Spleen (tissue), 11 donors: ENCODE measurements at regions not wholly inside any gene's neighbourhood (a gene's known extent, or its start where the extent isn't known, plus 50 kb on each side); places are given as distances from the start of the nearest gene placed in this dataset.

Source experiments
- DNase-seq: peaks from one replicate; pipeline ENCODE4 v3.0.0-alpha.2; 2020
- H3K27ac ChIP-seq, 8 donors: fragments of 200-600 bp; sonication (generic) in 7 of 8; 1 replicate in 4 of 8; 2 replicates in 4 of 8; pipeline versions ENCODE4 v1.5.0 to v1.8.0; 2016 to 2021; ENCODE audit warnings: inconsistent platforms in 4 of 8, mild to moderate bottlenecking in 4 of 8, moderate library complexity in 1 of 8
- H3K27me3 ChIP-seq, 7 donors: fragments of 200-600 bp; sonication (generic) in 6 of 7; replicated peaks in 1 of 7; 1 replicate in 4 of 7; 2 replicates in 3 of 7; pipeline versions ENCODE4 v1.5.0 to v1.8.0; 2016 to 2021; ENCODE audit warnings: inconsistent platforms in 3 of 7, mild to moderate bottlenecking in 1 of 7
- H3K36me3 ChIP-seq, 6 donors: fragments of 200-600 bp; sonication (generic) in 5 of 6; 1 replicate in 4 of 6; 2 replicates in 2 of 6; pipeline versions ENCODE4 v1.5.0 to v1.8.0; 2016 to 2021; ENCODE audit warnings: inconsistent platforms in 2 of 6
- H3K4me1 ChIP-seq, 6 donors: fragments of 200-600 bp; sonication (generic) in 5 of 6; 1 replicate in 3 of 6; 2 replicates in 3 of 6; pipeline versions ENCODE4 v1.5.0 to v1.8.0; 2016 to 2021; ENCODE audit warnings: inconsistent platforms in 3 of 6
- H3K4me3 ChIP-seq, 8 donors: fragments of 200-600 bp; sonication (generic) in 7 of 8; 1 replicate in 4 of 8; 2 replicates in 4 of 8; pipeline versions ENCODE4 v1.5.0 to v1.8.0; 2016 to 2021; ENCODE audit warnings: inconsistent platforms in 4 of 8, mild to moderate bottlenecking in 4 of 8, moderate library complexity in 2 of 8
- H3K9me3 ChIP-seq, 8 donors: fragments of 200-600 bp; sonication (generic) in 7 of 8; 1 replicate in 4 of 8; 2 replicates in 4 of 8; pipeline versions ENCODE4 v1.5.0 to v1.8.0; 2016 to 2021; ENCODE audit warnings: inconsistent platforms in 4 of 8
- CTCF ChIP-seq, 11 experiments: fragments of 200-600 bp in 7 of 11; fragments of 450-650 bp in 4 of 11; sonication (generic) in 4 of 11; IDR thresholded peaks in 8 of 11; conservative IDR thresholded peaks in 3 of 11; 1 replicate in 7 of 11; 2 replicates in 4 of 11; pipeline versions ENCODE4 v1.4.0 to v1.8.0; 2016 to 2021; ENCODE audit warnings: antibody characterized with exemption in 11 of 11, inconsistent platforms in 4 of 11, mild to moderate bottlenecking in 1 of 11
- POLR2A ChIP-seq, 3 donors: fragments of 450-650 bp; IDR thresholded peaks; one replicate each; pipeline ENCODE4 v1.5.1; 2017; ENCODE audit warnings: antibody characterized with exemption in 3 of 3, mild to moderate bottlenecking in 1 of 3
- POLR2AphosphoS5 ChIP-seq, 3 donors: sonication (generic); formaldehyde crosslinking; IDR thresholded peaks; one replicate each; pipeline ENCODE4 v1.5.1; 2017; ENCODE audit warnings: antibody characterized with exemption in 3 of 3
- WGBS, 5 donors: extraction: QIAGEN DNeasy Blood & Tissue Kit in 3 of 5; methylation state at CpG; one replicate each; pipeline versions ENCODE4 v1.1.5 to v1.1.7; 2013 to 2018; 5-methylcytosine and 5-hydroxymethylcytosine counted together
- intact Hi-C: fragments of 100-400 bp; cut with DNase I; formaldehyde crosslinking; loops from one replicate; pipeline ENCODE4 v1.15.0; 2023; ENCODE audit warnings: low total_unique reads
- donor health status: healthy with polysubstance abuse.
- donor health status: DM: no; HTN: no; CAD: no; lungs with moderate emphysema.
- donor health status: DM: no; HTN: no; CAD: no.
- donor health status: Bipolar disorder and iron deficiency.
- donor health status: healthy.
- donor health status: DM: no; HTN: no; CAD: no.
- donor health status: DM: yes; HTN: yes; CAD: no.

GRCh38 chr22:27011133-27011532, 353.7 kb downstream of the MIAT start:
- TF ChIP-seq CTCF (IDR thresholded peaks at IDR 0.05 in 8 of 11, conservative IDR thresholded peaks at IDR 0.05 in 3 of 11) (no peak), POLR2A (IDR thresholded peaks at IDR 0.05) (no peak), POLR2AphosphoS5 (IDR thresholded peaks at IDR 0.05) (no peak)
- no peak overlapping the region for H3K4me3 ChIP-seq
- H3K27ac ChIP-seq: no peak overlapping the region
- peaks cover 0 to 71% (median 0%) of the 10 kb centered on the region in 7 donors for H3K27me3 ChIP-seq
- intact Hi-C loops: no loop called here
- 75 to 92% (median 83%) methylated on average over 3 of the region's 3 CpGs for WGBS, 5 donors
- H3K36me3 ChIP-seq: no peaks in the 10 kb centered on the region
- peaks cover 0 to 9% (median 0%) of the 10 kb centered on the region in 8 donors for H3K9me3 ChIP-seq
- H3K4me1 ChIP-seq: no peaks in the 10 kb centered on the region
- DNase-seq: no peak

- Histone ChIP-seq H3K9me3 (peaks cover 0 to 9% (median 0%) of the 10 kb centered on the region in 8 donors), H3K36me3 (no peaks in the 10 kb centered on the region), H3K4me3 (no peak overlapping the region), H3K4me1 (no peaks in the 10 kb centered on the region), H3K27me3 (peaks cover 0 to 65% (median 0%) of the 10 kb centered on the region in 7 donors), H3K27ac (no peak overlapping the region)
- intact Hi-C loops: no loop called here
- TF ChIP-seq POLR2AphosphoS5 (IDR thresholded peaks at IDR 0.05) (no peak), POLR2A (IDR thresholded peaks at IDR 0.05) (no peak), CTCF (IDR thresholded peaks at IDR 0.05 in 8 of 11, conservative IDR thresholded peaks at IDR 0.05 in 3 of 11) (no peak)
- WGBS, 5 donors: 69 to 78% (median 74%) methylated on average over 3 of the region's 3 CpGs
- DNase-seq: no peak
Observed at GRCh38 chr22:27011717-27012116, 354.3 kb downstream of the MIAT start.

- Histone ChIP-seq H3K36me3 (no peaks in the 10 kb centered on the region), H3K4me1 (no peaks in the 10 kb centered on the region), H3K27me3 (peaks cover 0 to 42% (median 4%) of the 10 kb centered on the region in 7 donors), H3K4me3 (no peak overlapping the region), H3K9me3 (peaks cover 0 to 2% (median 0%) of the 10 kb centered on the region in 8 donors), H3K27ac (no peak overlapping the region)
- DNase-seq: no peak
- intact Hi-C loops: no loop called here
- WGBS, 5 donors: 67 to 79% (median 73%) methylated on average over 4 of the region's 4 CpGs
- no peak for TF ChIP-seq POLR2A (IDR thresholded peaks at IDR 0.05)
- TF ChIP-seq POLR2AphosphoS5 (IDR thresholded peaks at IDR 0.05): no peak
- no peak for TF ChIP-seq CTCF (IDR thresholded peaks at IDR 0.05 in 8 of 11, conservative IDR thresholded peaks at IDR 0.05 in 3 of 11)
Observed at GRCh38 chr22:27019827-27020226, 362.4 kb downstream of the MIAT start.

- Histone ChIP-seq H3K27me3 (peaks cover 0 to 37% (median 4%) of the 10 kb centered on the region in 7 donors), H3K27ac (no peak overlapping the region), H3K36me3 (no peaks in the 10 kb centered on the region), H3K9me3 (no peaks in the 10 kb centered on the region), H3K4me3 (no peak overlapping the region), H3K4me1 (no peaks in the 10 kb centered on the region)
- TF ChIP-seq CTCF (IDR thresholded peaks at IDR 0.05 in 8 of 11, conservative IDR thresholded peaks at IDR 0.05 in 3 of 11): no peak
- no peak for TF ChIP-seq POLR2AphosphoS5 (IDR thresholded peaks at IDR 0.05)
- no peak for TF ChIP-seq POLR2A (IDR thresholded peaks at IDR 0.05)
- intact Hi-C loops: no loop called here
- 77 to 83% (median 80%) methylated on average over 8 of the region's 8 CpGs for WGBS, 5 donors
- no peak for DNase-seq
Observed at GRCh38 chr22:27022274-27022895, 365.0 kb downstream of the MIAT start.
